ENCODE measurements at regions not wholly inside any gene's neighbourhood (a gene's known extent, or its start where the extent isn't known, plus 50 kb on each side); places are given as distances from the start of the nearest gene placed in this dataset.

GRCh38 chr22:48834404-48834803 lies 993.3 kb downstream of the BRD1 start:
- no peak for DNase-seq (ENCODE audit: low spot score)
- TF ChIP-seq, protein P1, sequence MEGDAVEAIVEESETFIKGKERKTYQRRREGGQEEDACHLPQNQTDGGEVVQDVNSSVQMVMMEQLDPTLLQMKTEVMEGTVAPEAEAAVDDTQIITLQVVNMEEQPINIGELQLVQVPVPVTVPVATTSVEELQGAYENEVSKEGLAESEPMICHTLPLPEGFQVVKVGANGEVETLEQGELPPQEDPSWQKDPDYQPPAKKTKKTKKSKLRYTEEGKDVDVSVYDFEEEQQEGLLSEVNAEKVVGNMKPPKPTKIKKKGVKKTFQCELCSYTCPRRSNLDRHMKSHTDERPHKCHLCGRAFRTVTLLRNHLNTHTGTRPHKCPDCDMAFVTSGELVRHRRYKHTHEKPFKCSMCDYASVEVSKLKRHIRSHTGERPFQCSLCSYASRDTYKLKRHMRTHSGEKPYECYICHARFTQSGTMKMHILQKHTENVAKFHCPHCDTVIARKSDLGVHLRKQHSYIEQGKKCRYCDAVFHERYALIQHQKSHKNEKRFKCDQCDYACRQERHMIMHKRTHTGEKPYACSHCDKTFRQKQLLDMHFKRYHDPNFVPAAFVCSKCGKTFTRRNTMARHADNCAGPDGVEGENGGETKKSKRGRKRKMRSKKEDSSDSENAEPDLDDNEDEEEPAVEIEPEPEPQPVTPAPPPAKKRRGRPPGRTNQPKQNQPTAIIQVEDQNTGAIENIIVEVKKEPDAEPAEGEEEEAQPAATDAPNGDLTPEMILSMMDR (IDR thresholded peaks at IDR 0.05): no peak
- H3K27ac ChIP-seq: no peak overlapping the region
- no peak overlapping the region for H3K4me3 ChIP-seq

DNA sequence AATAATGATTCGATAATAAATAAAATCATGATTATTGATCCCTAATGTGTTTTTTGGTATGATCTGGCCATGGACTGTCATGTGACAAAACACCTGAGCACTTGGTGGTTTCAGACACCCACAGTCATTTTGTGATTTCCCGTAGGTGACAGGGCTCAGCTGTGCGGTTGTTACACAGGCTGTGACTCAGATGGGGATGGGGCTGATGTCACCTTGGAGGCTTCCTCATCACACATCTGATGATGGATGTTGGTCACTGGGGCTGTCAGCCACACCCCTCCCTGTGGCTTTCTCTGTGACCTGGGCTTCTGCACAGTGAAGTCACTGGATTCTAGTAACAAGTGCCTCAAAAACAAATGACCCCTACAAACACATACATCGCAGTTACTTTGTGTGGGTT lies 995.1 kb downstream of the BRD1 start:
- no peak overlapping the region for H3K4me3 ChIP-seq
- TF ChIP-seq, protein P1 (IDR thresholded peaks at IDR 0.05): no peak
- DNase-seq (ENCODE audit: low spot score): no peak
- no peak overlapping the region for H3K27ac ChIP-seq

- Histone ChIP-seq H3K4me3 (no peak overlapping the region), H3K27ac (no peak overlapping the region)
- TF ChIP-seq, protein P1 (IDR thresholded peaks at IDR 0.05): no peak
- DNase-seq (ENCODE audit: low spot score): peak; percentile 35
Measured at GRCh38 chr22:48829908-48830307, 997.8 kb downstream of the BRD1 start.

DNA sequence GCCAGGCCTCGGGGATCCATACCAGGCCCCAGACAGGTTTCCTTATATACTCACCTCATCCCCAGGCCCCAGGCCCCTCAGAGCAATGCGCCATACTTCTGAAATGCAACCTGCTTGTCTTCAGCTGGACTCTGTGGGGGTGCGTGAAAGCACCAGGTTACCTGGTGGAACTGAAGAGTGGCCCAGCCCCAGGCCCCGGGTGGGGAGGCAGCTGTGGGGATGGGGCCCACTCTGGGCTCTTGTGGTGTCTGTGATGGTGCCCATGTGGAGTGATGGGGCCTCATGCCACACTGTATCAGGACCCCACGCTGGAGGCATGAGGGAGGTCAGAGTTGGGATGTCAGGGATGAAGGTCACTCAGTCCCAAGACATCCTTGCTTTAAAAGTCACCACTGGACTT lies 999.0 kb downstream of the BRD1 start:
- peak; percentile 9 for DNase-seq (ENCODE audit: low spot score)
- TF ChIP-seq, protein P1 (IDR thresholded peaks at IDR 0.05): no peak
- Histone ChIP-seq H3K27ac (no peak overlapping the region), H3K4me3 (no peak overlapping the region)

GRCh38 chr22:48827904-48828555 lies 999.6 kb downstream of the BRD1 start:
- Histone ChIP-seq H3K27ac (no peak overlapping the region), H3K4me3 (no peak overlapping the region)
- TF ChIP-seq, protein P1 (IDR thresholded peaks at IDR 0.05): no peak
- DNase-seq (ENCODE audit: low spot score): peak; percentile 66

DNA sequence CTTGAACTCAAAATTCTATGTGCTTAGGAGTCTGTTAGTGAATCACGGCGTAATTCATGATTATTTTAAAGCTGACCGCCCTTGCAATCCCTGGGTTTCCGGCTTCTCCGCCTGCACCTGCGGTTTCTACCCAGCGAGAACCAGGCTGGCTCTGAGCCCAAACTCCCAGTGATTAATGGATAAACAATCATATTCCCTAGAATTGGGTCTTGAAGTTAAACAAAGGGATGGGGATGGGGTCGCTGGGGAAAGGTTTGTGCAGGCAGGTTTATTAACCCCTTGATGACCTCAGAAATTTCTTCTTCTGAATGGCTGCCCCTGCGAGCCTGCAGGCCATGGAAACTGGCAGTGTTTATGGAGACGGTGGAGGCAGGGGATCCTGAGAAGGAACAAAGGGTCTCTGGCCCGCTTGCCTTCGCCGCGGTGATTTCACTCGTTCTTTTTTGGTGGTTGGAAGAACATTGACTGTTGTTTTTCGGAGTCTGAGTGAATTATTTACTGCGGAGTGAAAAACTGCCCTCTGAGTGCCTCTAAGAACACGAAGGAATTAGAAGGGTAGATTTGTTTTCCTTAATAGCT lies 1000.3 kb downstream of the BRD1 start:
- no peak overlapping the region for H3K4me3 ChIP-seq
- no peak for DNase-seq (ENCODE audit: low spot score)
- TF ChIP-seq, protein P1 (IDR thresholded peaks at IDR 0.05): no peak
- H3K27ac ChIP-seq: no peak overlapping the region

- Histone ChIP-seq H3K4me3 (no peak overlapping the region), H3K27ac (no peak overlapping the region)
- no peak for DNase-seq (ENCODE audit: low spot score)
- TF ChIP-seq, protein P1 (IDR thresholded peaks at IDR 0.05): no peak
Measured at GRCh38 chr22:48826546-48826945, 1001.1 kb downstream of the BRD1 start.
